SK-N-SH treated with all-trans-retinoic acid at 6 μM for 48 hours (cell line): ENCODE measurements at regions not wholly inside any gene's neighbourhood (a gene's known extent, or its start where the extent isn't known, plus 50 kb on each side); places are given as distances from the start of the nearest gene placed in this dataset.

Experiments used
- ATAC-seq: fragments of 200-7000 bp; cut with Tn5 transposase; 3 replicates; pipeline ENCODE4 v1.9.1; 2020; ENCODE audit warnings: mild to moderate bottlenecking, moderate library complexity
- ARNTL ChIP-seq: fragments of 450-650 bp; formaldehyde crosslinking; IDR thresholded peaks from 2 replicates; pipeline ENCODE4 v1.5.0; 2020; ENCODE audit warnings: low read depth, mild to moderate bottlenecking, moderate library complexity, borderline replicate concordance
- BACH2 ChIP-seq: fragments of 250-450 bp; sonication (Bioruptor Pico); IDR thresholded peaks from 2 replicates; pipeline ENCODE4 v1.9.0; 2021; ENCODE audit warnings: mild to moderate bottlenecking, borderline replicate concordance
- CSDC2 ChIP-seq: fragments of 250-450 bp; sonication (Bioruptor Pico); IDR thresholded peaks from 2 replicates; pipeline ENCODE4 v1.5.0; 2020; ENCODE audit warnings: mild to moderate bottlenecking, moderate library complexity
- ESRRG ChIP-seq: fragments of 250-450 bp; sonication (Bioruptor Pico); IDR thresholded peaks from 2 replicates; pipeline ENCODE4 v1.6.1; 2021; ENCODE audit warnings: mild to moderate bottlenecking
- GLIS3 ChIP-seq: fragments of 250-450 bp; sonication (Bioruptor Pico); IDR thresholded peaks from 2 replicates; pipeline ENCODE4 v1.5.0; 2020; ENCODE audit warnings: mild to moderate bottlenecking, moderate library complexity
- ISL1 ChIP-seq: fragments of 250-450 bp; sonication (Bioruptor Pico); IDR thresholded peaks from 2 replicates; pipeline ENCODE4 v2.1.2; 2022; ENCODE audit warnings: mild to moderate bottlenecking, moderate library complexity
- OSR1 ChIP-seq: fragments of 250-450 bp; sonication (Bioruptor Pico); IDR thresholded peaks from 2 replicates; pipeline ENCODE4 v1.8.0; 2022; ENCODE audit warnings: moderate library complexity, mild to moderate bottlenecking, inconsistent platforms
- PPARA ChIP-seq: fragments of 250-450 bp; sonication (Bioruptor Pico); IDR thresholded peaks from 2 replicates; pipeline ENCODE4 v1.5.0; 2020; ENCODE audit warnings: mild to moderate bottlenecking, borderline replicate concordance
- RARB ChIP-seq: fragments of 250-450 bp; sonication (Bioruptor Pico); IDR thresholded peaks from 2 replicates; pipeline ENCODE4 v1.8.0; 2021; ENCODE audit warnings: mild to moderate bottlenecking, moderate library complexity
- SNAI2 ChIP-seq: fragments of 250-450 bp; sonication (Bioruptor Pico); IDR thresholded peaks from 2 replicates; pipeline ENCODE4 v1.5.0; 2020; ENCODE audit warnings: mild to moderate bottlenecking, moderate library complexity
- TCF4 ChIP-seq: fragments of 250-450 bp; sonication (Bioruptor Pico); IDR thresholded peaks from 2 replicates; pipeline ENCODE4 v1.8.0; 2021; ENCODE audit warnings: mild to moderate bottlenecking, moderate library complexity, borderline replicate concordance
- TOX ChIP-seq: fragments of 250-450 bp; sonication (Bioruptor Pico); IDR thresholded peaks from 2 replicates; pipeline ENCODE4 v1.8.0; 2021; ENCODE audit warnings: mild to moderate bottlenecking, moderate library complexity, borderline replicate concordance
- ZC3H10 ChIP-seq: fragments of 250-450 bp; sonication (Bioruptor Pico); IDR thresholded peaks from 2 replicates; pipeline ENCODE4 v1.5.1; 2021; ENCODE audit warnings: mild to moderate bottlenecking, moderate library complexity
- ZFP3 ChIP-seq: fragments of 250-450 bp; sonication (Bioruptor Pico); IDR thresholded peaks from 2 replicates; pipeline ENCODE4 v1.5.0; 2020; ENCODE audit warnings: mild to moderate bottlenecking, moderate library complexity
- ZFP30 ChIP-seq: fragments of 450-650 bp; formaldehyde crosslinking; IDR thresholded peaks from 2 replicates; pipeline ENCODE4 v1.5.0; 2022; ENCODE audit warnings: mild to moderate bottlenecking, moderate library complexity
- ZNF565 ChIP-seq: fragments of 450-650 bp; formaldehyde crosslinking; conservative IDR thresholded peaks from 2 replicates; pipeline ENCODE4 v1.5.0; 2020; ENCODE audit warnings: low read depth, mild to moderate bottlenecking, moderate library complexity
- ZNF70 ChIP-seq: fragments of 450-650 bp; formaldehyde crosslinking; IDR thresholded peaks from 2 replicates; pipeline ENCODE4 v1.5.0; 2020; ENCODE audit warnings: mild to moderate bottlenecking, moderate library complexity
- ZNF8 ChIP-seq: fragments of 450-650 bp; formaldehyde crosslinking; IDR thresholded peaks from 2 replicates; pipeline ENCODE4 v1.5.0; 2020; ENCODE audit warnings: mild to moderate bottlenecking, moderate library complexity
- TF ChIP-seq, protein P1 (sequence below): fragments of 250-450 bp; sonication (Bioruptor Pico); IDR thresholded peaks from 2 replicates; pipeline ENCODE4 v1.8.0; 2020; ENCODE audit warnings: mild to moderate bottlenecking, moderate library complexity, borderline replicate concordance
- TF ChIP-seq, protein P2 (sequence below): fragments of 250-450 bp; sonication (Bioruptor Pico); IDR thresholded peaks from 2 replicates; pipeline ENCODE4 v1.5.1; 2020; ENCODE audit warnings: low read depth, mild to moderate bottlenecking, moderate library complexity
- TF ChIP-seq, protein P3 (sequence below): fragments of 250-450 bp; sonication (Bioruptor Pico); IDR thresholded peaks from 2 replicates; pipeline ENCODE4 v1.5.0; 2020; ENCODE audit warnings: mild to moderate bottlenecking, moderate library complexity
- TF ChIP-seq, protein P4 (sequence below): fragments of 250-450 bp; sonication (Bioruptor Pico); IDR thresholded peaks from 2 replicates; pipeline ENCODE4 v1.8.0; 2021; ENCODE audit warnings: low read depth, mild to moderate bottlenecking, moderate library complexity, borderline replicate concordance

DNA sequence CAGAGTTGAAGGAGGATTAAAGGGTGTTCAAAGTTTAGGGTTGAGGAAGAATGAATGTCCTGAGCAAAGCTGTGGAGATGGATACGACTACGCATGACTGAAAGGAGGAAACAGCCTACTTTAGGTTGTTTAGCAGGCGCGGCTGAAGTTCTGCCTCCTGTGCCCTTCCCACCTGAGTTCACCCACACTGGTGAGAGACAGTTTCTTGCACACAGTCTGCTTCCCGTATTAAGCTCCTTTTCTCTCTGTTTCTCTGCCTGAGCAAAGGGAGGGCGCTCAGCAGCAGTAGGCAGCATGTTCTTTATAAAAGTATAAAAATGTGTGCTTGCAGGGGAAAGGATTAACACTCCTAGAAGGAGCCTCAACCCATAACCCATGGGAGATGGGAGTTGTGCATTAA is 224.0 kb upstream of the SMARCA2 start:
- ATAC-seq = no peak
- TF ChIP-seq CSDC2 (CRISPR knock-in tag) (no peak), BACH2 (CRISPR knock-in tag) (no peak), PPARA (CRISPR knock-in tag) (no peak), ZFP3 (CRISPR knock-in tag) (no peak), GLIS3 (CRISPR knock-in tag) (no peak), ISL1 (CRISPR knock-in tag) (no peak), ZNF565 (no peak), SNAI2 (CRISPR knock-in tag) (no peak), ZFP30 (CRISPR knock-in tag) (no peak), ZNF8 (CRISPR knock-in tag) (no peak), ZC3H10 (CRISPR knock-in tag) (no peak), RARB (CRISPR knock-in tag) (no peak), ESRRG (CRISPR knock-in tag) (no peak)
- TF ChIP-seq, protein P1, sequence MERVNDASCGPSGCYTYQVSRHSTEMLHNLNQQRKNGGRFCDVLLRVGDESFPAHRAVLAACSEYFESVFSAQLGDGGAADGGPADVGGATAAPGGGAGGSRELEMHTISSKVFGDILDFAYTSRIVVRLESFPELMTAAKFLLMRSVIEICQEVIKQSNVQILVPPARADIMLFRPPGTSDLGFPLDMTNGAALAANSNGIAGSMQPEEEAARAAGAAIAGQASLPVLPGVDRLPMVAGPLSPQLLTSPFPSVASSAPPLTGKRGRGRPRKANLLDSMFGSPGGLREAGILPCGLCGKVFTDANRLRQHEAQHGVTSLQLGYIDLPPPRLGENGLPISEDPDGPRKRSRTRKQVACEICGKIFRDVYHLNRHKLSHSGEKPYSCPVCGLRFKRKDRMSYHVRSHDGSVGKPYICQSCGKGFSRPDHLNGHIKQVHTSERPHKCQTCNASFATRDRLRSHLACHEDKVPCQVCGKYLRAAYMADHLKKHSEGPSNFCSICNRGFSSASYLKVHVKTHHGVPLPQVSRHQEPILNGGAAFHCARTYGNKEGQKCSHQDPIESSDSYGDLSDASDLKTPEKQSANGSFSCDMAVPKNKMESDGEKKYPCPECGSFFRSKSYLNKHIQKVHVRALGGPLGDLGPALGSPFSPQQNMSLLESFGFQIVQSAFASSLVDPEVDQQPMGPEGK (CRISPR knock-in tag) = no peak
- TF ChIP-seq, protein P2, sequence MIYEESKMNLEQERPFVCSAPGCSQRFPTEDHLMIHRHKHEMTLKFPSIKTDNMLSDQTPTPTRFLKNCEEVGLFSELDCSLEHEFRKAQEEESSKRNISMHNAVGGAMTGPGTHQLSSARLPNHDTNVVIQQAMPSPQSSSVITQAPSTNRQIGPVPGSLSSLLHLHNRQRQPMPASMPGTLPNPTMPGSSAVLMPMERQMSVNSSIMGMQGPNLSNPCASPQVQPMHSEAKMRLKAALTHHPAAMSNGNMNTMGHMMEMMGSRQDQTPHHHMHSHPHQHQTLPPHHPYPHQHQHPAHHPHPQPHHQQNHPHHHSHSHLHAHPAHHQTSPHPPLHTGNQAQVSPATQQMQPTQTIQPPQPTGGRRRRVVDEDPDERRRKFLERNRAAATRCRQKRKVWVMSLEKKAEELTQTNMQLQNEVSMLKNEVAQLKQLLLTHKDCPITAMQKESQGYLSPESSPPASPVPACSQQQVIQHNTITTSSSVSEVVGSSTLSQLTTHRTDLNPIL (CRISPR knock-in tag) = no peak

DNA sequence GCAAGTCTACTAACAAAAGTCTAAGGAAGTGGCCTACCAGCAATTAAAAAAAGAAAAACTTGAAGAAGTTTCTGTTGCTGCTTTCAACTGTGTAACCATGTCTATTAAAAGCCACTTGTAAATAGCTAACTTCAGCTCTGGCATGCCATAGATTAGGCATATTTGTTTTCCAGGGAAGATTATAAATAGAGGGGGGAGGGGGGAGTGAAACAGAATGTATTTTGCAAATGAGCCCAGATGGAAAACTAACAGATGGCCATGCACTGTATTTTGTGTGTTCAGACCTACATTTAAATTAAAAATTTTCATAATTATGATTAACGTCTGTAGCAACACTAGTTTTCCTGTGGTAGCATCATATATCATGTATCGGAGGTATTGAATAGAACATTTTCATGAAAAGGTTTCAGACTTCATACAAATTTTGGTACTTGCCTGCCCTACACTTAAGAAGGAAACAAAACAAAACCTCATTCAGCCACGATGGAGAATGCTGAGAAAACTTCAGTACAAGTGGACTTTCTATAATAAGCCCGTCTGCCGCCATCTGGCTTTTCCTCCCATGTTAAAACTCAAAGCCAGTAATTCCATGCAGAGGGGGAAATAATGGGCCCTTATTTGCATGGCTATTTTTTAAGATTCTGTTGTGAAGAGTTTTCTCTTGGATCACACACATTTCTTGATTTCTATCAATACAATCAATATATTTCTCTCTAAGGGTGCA is 220.4 kb upstream of the SMARCA2 start:
- ATAC-seq = no peak
- TF ChIP-seq TOX (CRISPR knock-in tag) (no peak), ZNF70 (CRISPR knock-in tag) (no peak), ZNF8 (CRISPR knock-in tag) (no peak), ZNF565 (no peak), ZC3H10 (CRISPR knock-in tag) (no peak), ZFP30 (CRISPR knock-in tag) (no peak), CSDC2 (CRISPR knock-in tag) (no peak), BACH2 (CRISPR knock-in tag) (no peak), OSR1 (CRISPR knock-in tag) (no peak), ZFP3 (CRISPR knock-in tag) (no peak), ARNTL (no peak), TCF4 (CRISPR knock-in tag) (no peak)
- TF ChIP-seq, protein P1 (CRISPR knock-in tag) = no peak
- TF ChIP-seq, protein P2 (CRISPR knock-in tag) = no peak
- TF ChIP-seq, protein P3, sequence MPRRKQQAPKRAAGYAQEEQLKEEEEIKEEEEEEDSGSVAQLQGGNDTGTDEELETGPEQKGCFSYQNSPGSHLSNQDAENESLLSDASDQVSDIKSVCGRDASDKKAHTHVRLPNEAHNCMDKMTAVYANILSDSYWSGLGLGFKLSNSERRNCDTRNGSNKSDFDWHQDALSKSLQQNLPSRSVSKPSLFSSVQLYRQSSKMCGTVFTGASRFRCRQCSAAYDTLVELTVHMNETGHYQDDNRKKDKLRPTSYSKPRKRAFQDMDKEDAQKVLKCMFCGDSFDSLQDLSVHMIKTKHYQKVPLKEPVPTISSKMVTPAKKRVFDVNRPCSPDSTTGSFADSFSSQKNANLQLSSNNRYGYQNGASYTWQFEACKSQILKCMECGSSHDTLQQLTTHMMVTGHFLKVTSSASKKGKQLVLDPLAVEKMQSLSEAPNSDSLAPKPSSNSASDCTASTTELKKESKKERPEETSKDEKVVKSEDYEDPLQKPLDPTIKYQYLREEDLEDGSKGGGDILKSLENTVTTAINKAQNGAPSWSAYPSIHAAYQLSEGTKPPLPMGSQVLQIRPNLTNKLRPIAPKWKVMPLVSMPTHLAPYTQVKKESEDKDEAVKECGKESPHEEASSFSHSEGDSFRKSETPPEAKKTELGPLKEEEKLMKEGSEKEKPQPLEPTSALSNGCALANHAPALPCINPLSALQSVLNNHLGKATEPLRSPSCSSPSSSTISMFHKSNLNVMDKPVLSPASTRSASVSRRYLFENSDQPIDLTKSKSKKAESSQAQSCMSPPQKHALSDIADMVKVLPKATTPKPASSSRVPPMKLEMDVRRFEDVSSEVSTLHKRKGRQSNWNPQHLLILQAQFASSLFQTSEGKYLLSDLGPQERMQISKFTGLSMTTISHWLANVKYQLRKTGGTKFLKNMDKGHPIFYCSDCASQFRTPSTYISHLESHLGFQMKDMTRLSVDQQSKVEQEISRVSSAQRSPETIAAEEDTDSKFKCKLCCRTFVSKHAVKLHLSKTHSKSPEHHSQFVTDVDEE = no peak
- TF ChIP-seq, protein P4, sequence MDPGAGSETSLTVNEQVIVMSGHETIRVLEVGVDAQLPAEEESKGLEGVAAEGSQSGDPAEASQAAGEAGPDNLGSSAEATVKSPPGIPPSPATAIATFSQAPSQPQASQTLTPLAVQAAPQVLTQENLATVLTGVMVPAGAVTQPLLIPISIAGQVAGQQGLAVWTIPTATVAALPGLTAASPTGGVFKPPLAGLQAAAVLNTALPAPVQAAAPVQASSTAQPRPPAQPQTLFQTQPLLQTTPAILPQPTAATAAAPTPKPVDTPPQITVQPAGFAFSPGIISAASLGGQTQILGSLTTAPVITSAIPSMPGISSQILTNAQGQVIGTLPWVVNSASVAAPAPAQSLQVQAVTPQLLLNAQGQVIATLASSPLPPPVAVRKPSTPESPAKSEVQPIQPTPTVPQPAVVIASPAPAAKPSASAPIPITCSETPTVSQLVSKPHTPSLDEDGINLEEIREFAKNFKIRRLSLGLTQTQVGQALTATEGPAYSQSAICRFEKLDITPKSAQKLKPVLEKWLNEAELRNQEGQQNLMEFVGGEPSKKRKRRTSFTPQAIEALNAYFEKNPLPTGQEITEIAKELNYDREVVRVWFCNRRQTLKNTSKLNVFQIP (CRISPR knock-in tag) = no peak
